ENCODE measurements at regions not wholly inside any gene's neighbourhood (a gene's known extent, or its start where the extent isn't known, plus 50 kb on each side); places are given as distances from the start of the nearest gene placed in this dataset.
"Not testable (repeated sequence)": the region's sequence is repeated elsewhere in the genome, so short reads cannot be mapped to it uniquely, and the experiment has no call there.

- no peak overlapping the region for H3K4me3 Mint-ChIP-seq
- no peak overlapping the region for H3K27ac Mint-ChIP-seq
- H3K9me3 Mint-ChIP-seq = peaks cover 7% of the 10 kb centered on the region
- H3K4me1 Mint-ChIP-seq (ENCODE audit: low read depth) = no peaks in the 10 kb centered on the region
- no peaks in the 10 kb centered on the region for H3K36me3 Mint-ChIP-seq (ENCODE audit: low read depth)
- no peaks in the 10 kb centered on the region for H3K27me3 Mint-ChIP-seq
These were observed 994.9 kb downstream of the ADGRL2 start for GRCh38 chr1:82795508-82796149.

- no peaks in the 10 kb centered on the region for H3K36me3 Mint-ChIP-seq (ENCODE audit: low read depth)
- H3K27ac Mint-ChIP-seq = no peak overlapping the region
- H3K4me3 Mint-ChIP-seq = no peak overlapping the region
- peaks cover 5% of the 10 kb centered on the region for H3K9me3 Mint-ChIP-seq
- H3K4me1 Mint-ChIP-seq (ENCODE audit: low read depth) = no peaks in the 10 kb centered on the region
- no peaks in the 10 kb centered on the region for H3K27me3 Mint-ChIP-seq
These were observed 991.4 kb downstream of the ADGRL2 start for GRCh38 chr1:82792151-82792550.

- Mint-ChIP-seq H3K4me3 (no peak overlapping the region), H3K27me3 (no peaks in the 10 kb centered on the region), H3K27ac (no peak overlapping the region), H3K4me1 (ENCODE audit: low read depth) (no peaks in the 10 kb centered on the region), H3K36me3 (ENCODE audit: low read depth) (no peaks in the 10 kb centered on the region), H3K9me3 (peaks cover 5% of the 10 kb centered on the region)
These were observed 989.8 kb downstream of the ADGRL2 start for GRCh38 chr1:82790556-82790955.

- Mint-ChIP-seq H3K4me1 (ENCODE audit: low read depth) (no peaks in the 10 kb centered on the region), H3K27me3 (no peaks in the 10 kb centered on the region), H3K36me3 (ENCODE audit: low read depth) (no peaks in the 10 kb centered on the region), H3K27ac (no peak overlapping the region), H3K4me3 (no peak overlapping the region), H3K9me3 (peaks cover 5% of the 10 kb centered on the region)
These were observed 987.9 kb downstream of the ADGRL2 start for GRCh38 chr1:82788660-82789059.

GRCh38 chr1:82788038-82788437, 987.3 kb downstream of the ADGRL2 start:
- Mint-ChIP-seq H3K36me3 (ENCODE audit: low read depth) (no peaks in the 10 kb centered on the region), H3K4me3 (no peak overlapping the region), H3K27ac (no peak overlapping the region), H3K9me3 (peaks cover 5% of the 10 kb centered on the region), H3K27me3 (no peaks in the 10 kb centered on the region), H3K4me1 (ENCODE audit: low read depth) (no peaks in the 10 kb centered on the region)

- no peaks in the 10 kb centered on the region for H3K4me1 Mint-ChIP-seq (ENCODE audit: low read depth)
- no peak overlapping the region for H3K4me3 Mint-ChIP-seq
- H3K9me3 Mint-ChIP-seq = peaks cover 5% of the 10 kb centered on the region
- no peaks in the 10 kb centered on the region for H3K36me3 Mint-ChIP-seq (ENCODE audit: low read depth)
- H3K27ac Mint-ChIP-seq = no peak overlapping the region
- no peaks in the 10 kb centered on the region for H3K27me3 Mint-ChIP-seq
These were observed 986.1 kb downstream of the ADGRL2 start for GRCh38 chr1:82786883-82787282.

- Mint-ChIP-seq H3K9me3 (no peaks in the 10 kb centered on the region), H3K4me1 (ENCODE audit: low read depth) (no peaks in the 10 kb centered on the region), H3K27ac (no peak overlapping the region), H3K36me3 (ENCODE audit: low read depth) (no peaks in the 10 kb centered on the region), H3K4me3 (no peak overlapping the region), H3K27me3 (no peaks in the 10 kb centered on the region)
These were observed 984.6 kb downstream of the ADGRL2 start for GRCh38 chr1:82785268-82785790.

- Mint-ChIP-seq H3K4me1 (ENCODE audit: low read depth) (no peaks in the 10 kb centered on the region), H3K4me3 (no peak overlapping the region), H3K9me3 (no peaks in the 10 kb centered on the region), H3K27me3 (no peaks in the 10 kb centered on the region), H3K27ac (no peak overlapping the region), H3K36me3 (ENCODE audit: low read depth) (no peaks in the 10 kb centered on the region)
These were observed 982.3 kb downstream of the ADGRL2 start for GRCh38 chr1:82783044-82783443.

- Mint-ChIP-seq H3K4me3 (no peak overlapping the region), H3K9me3 (no peaks in the 10 kb centered on the region)
These were observed 981.9 kb downstream of the ADGRL2 start for GRCh38 chr1:82782599-82782998.

GRCh38 chr1:82778612-82779011, 977.9 kb downstream of the ADGRL2 start:
- Mint-ChIP-seq H3K4me3 (no peak overlapping the region), H3K9me3 (peaks cover 4% of the 10 kb centered on the region), H3K36me3 (ENCODE audit: low read depth) (no peaks in the 10 kb centered on the region), H3K4me1 (ENCODE audit: low read depth) (no peaks in the 10 kb centered on the region), H3K27me3 (no peaks in the 10 kb centered on the region), H3K27ac (no peak overlapping the region)

More at GRCh38 chr1:82782599-82782998, 981.9 kb downstream of the ADGRL2 start:
- H3K27ac Mint-ChIP-seq = no peak overlapping the region
- H3K27me3 Mint-ChIP-seq = no peaks in the 10 kb centered on the region
- no peaks in the 10 kb centered on the region for H3K36me3 Mint-ChIP-seq (ENCODE audit: low read depth)
- no peaks in the 10 kb centered on the region for H3K4me1 Mint-ChIP-seq (ENCODE audit: low read depth)

- H3K27me3 Mint-ChIP-seq = no peaks in the 10 kb centered on the region
- no peaks in the 10 kb centered on the region for H3K36me3 Mint-ChIP-seq (ENCODE audit: low read depth)
- H3K4me3 Mint-ChIP-seq = no peak overlapping the region
- peaks cover 4% of the 10 kb centered on the region for H3K9me3 Mint-ChIP-seq
- H3K4me1 Mint-ChIP-seq (ENCODE audit: low read depth) = no peaks in the 10 kb centered on the region
- no peak overlapping the region for H3K27ac Mint-ChIP-seq
These were observed 976.5 kb downstream of the ADGRL2 start for GRCh38 chr1:82777240-82777639.

- H3K4me1 Mint-ChIP-seq (ENCODE audit: low read depth); H3K27me3 Mint-ChIP-seq; H3K27ac Mint-ChIP-seq; H3K4me3 Mint-ChIP-seq; H3K9me3 Mint-ChIP-seq; H3K36me3 Mint-ChIP-seq (ENCODE audit: low read depth): not testable (repeated sequence)
These were observed 976.0 kb downstream of the ADGRL2 start for GRCh38 chr1:82776730-82777129.

GRCh38 chr1:82775406-82776000, 974.8 kb downstream of the ADGRL2 start:
- Mint-ChIP-seq H3K4me3 (no peak overlapping the region), H3K36me3 (ENCODE audit: low read depth) (no peaks in the 10 kb centered on the region), H3K9me3 (peaks cover 4% of the 10 kb centered on the region), H3K4me1 (ENCODE audit: low read depth) (no peaks in the 10 kb centered on the region), H3K27ac (no peak overlapping the region), H3K27me3 (no peaks in the 10 kb centered on the region)

- Mint-ChIP-seq H3K36me3 (ENCODE audit: low read depth) (no peaks in the 10 kb centered on the region), H3K27ac (no peak overlapping the region), H3K4me3 (no peak overlapping the region), H3K27me3 (no peaks in the 10 kb centered on the region), H3K4me1 (ENCODE audit: low read depth) (no peaks in the 10 kb centered on the region), H3K9me3 (no peaks in the 10 kb centered on the region)
These were observed 962.2 kb downstream of the ADGRL2 start for GRCh38 chr1:82762829-82763532.

GRCh38 chr1:82759035-82759434, 958.3 kb downstream of the ADGRL2 start:
- no peak overlapping the region for H3K27ac Mint-ChIP-seq
- no peaks in the 10 kb centered on the region for H3K27me3 Mint-ChIP-seq
- H3K9me3 Mint-ChIP-seq = no peaks in the 10 kb centered on the region
- no peaks in the 10 kb centered on the region for H3K4me1 Mint-ChIP-seq (ENCODE audit: low read depth)
- H3K36me3 Mint-ChIP-seq (ENCODE audit: low read depth) = no peaks in the 10 kb centered on the region
- no peak overlapping the region for H3K4me3 Mint-ChIP-seq

Data from stimulated activated naive CD8-positive, alpha-beta T cell treated with anti-CD3 and anti-CD28 coated beads, Interleukin-15, Interleukin-2, amounts not matched to agents 100 ng/mL and 50 ng/mL, for 24 hours (primary cell).